ENCODE measurements at regions not wholly inside any gene's neighbourhood (a gene's known extent, or its start where the extent isn't known, plus 50 kb on each side); places are given as distances from the start of the nearest gene placed in this dataset.

GRCh38 chr6:19342616-19343015 lies 494.6 kb upstream of the ID4 start:
- no peaks in the 10 kb centered on the region for H3K36me3 ChIP-seq (ENCODE audit: low read depth)
- DNase-seq (ENCODE audit: low spot score) (no peak), ATAC-seq (ENCODE audit: low read depth) (no peak)
- no peaks in the 10 kb centered on the region for H3K9me3 ChIP-seq (ENCODE audit: severe bottlenecking)
- H3K27me3 ChIP-seq (ENCODE audit: insufficient read depth, poor library complexity, severe bottlenecking) = no peaks in the 10 kb centered on the region
- no peak overlapping the region for H3K4me3 ChIP-seq (ENCODE audit: severe bottlenecking)
- no peak for TF ChIP-seq CTCF (IDR thresholded peaks at IDR 0.05; ENCODE audit: poor library complexity, severe bottlenecking)
- H3K27ac ChIP-seq (ENCODE audit: poor library complexity, severe bottlenecking) = no peak overlapping the region
- H3K4me1 ChIP-seq (ENCODE audit: insufficient read depth, poor library complexity, severe bottlenecking) = no peaks in the 10 kb centered on the region

GRCh38 chr6:19349429-19349828 lies 487.7 kb upstream of the ID4 start:
- ATAC-seq (ENCODE audit: low read depth) (no peak), DNase-seq (ENCODE audit: low spot score) (no peak)
- Histone ChIP-seq H3K4me3 (ENCODE audit: severe bottlenecking) (no peak overlapping the region), H3K9me3 (ENCODE audit: severe bottlenecking) (no peaks in the 10 kb centered on the region), H3K27ac (ENCODE audit: poor library complexity, severe bottlenecking) (no peak overlapping the region), H3K4me1 (ENCODE audit: insufficient read depth, poor library complexity, severe bottlenecking) (no peaks in the 10 kb centered on the region), H3K27me3 (ENCODE audit: insufficient read depth, poor library complexity, severe bottlenecking) (no peaks in the 10 kb centered on the region), H3K36me3 (ENCODE audit: low read depth) (no peaks in the 10 kb centered on the region)
- no peak for TF ChIP-seq CTCF (IDR thresholded peaks at IDR 0.05; ENCODE audit: poor library complexity, severe bottlenecking)

GRCh38 chr6:19354181-19354580 lies 483.0 kb upstream of the ID4 start:
- no peaks in the 10 kb centered on the region for H3K27me3 ChIP-seq (ENCODE audit: insufficient read depth, poor library complexity, severe bottlenecking)
- no peak for ATAC-seq (ENCODE audit: low read depth)

GRCh38 chr6:19356692-19357091 lies 480.5 kb upstream of the ID4 start:
- H3K4me3 ChIP-seq (ENCODE audit: severe bottlenecking) = no peak overlapping the region
- H3K9me3 ChIP-seq (ENCODE audit: severe bottlenecking) = no peaks in the 10 kb centered on the region
- no peaks in the 10 kb centered on the region for H3K4me1 ChIP-seq (ENCODE audit: insufficient read depth, poor library complexity, severe bottlenecking)
- TF ChIP-seq CTCF (IDR thresholded peaks at IDR 0.05; ENCODE audit: poor library complexity, severe bottlenecking) = no peak
- ATAC-seq (ENCODE audit: low read depth) (no peak), DNase-seq (ENCODE audit: low spot score) (no peak)
- no peak overlapping the region for H3K27ac ChIP-seq (ENCODE audit: poor library complexity, severe bottlenecking)
- no peaks in the 10 kb centered on the region for H3K36me3 ChIP-seq (ENCODE audit: low read depth)
- no peaks in the 10 kb centered on the region for H3K27me3 ChIP-seq (ENCODE audit: insufficient read depth, poor library complexity, severe bottlenecking)

More at GRCh38 chr6:19354181-19354580, 483.0 kb upstream of the ID4 start:
- DNase-seq (ENCODE audit: low spot score) = no peak
- Histone ChIP-seq H3K4me1 (ENCODE audit: insufficient read depth, poor library complexity, severe bottlenecking) (no peaks in the 10 kb centered on the region), H3K4me3 (ENCODE audit: severe bottlenecking) (no peak overlapping the region), H3K36me3 (ENCODE audit: low read depth) (no peaks in the 10 kb centered on the region), H3K9me3 (ENCODE audit: severe bottlenecking) (no peaks in the 10 kb centered on the region), H3K27ac (ENCODE audit: poor library complexity, severe bottlenecking) (no peak overlapping the region)
- TF ChIP-seq CTCF (IDR thresholded peaks at IDR 0.05; ENCODE audit: poor library complexity, severe bottlenecking) = no peak

- no peak overlapping the region for H3K27ac ChIP-seq (ENCODE audit: poor library complexity, severe bottlenecking)
- H3K36me3 ChIP-seq (ENCODE audit: low read depth) = no peaks in the 10 kb centered on the region
- no peaks in the 10 kb centered on the region for H3K27me3 ChIP-seq (ENCODE audit: insufficient read depth, poor library complexity, severe bottlenecking)
- H3K9me3 ChIP-seq (ENCODE audit: severe bottlenecking) = no peaks in the 10 kb centered on the region
- no peaks in the 10 kb centered on the region for H3K4me1 ChIP-seq (ENCODE audit: insufficient read depth, poor library complexity, severe bottlenecking)
- DNase-seq (ENCODE audit: low spot score) (no peak), ATAC-seq (ENCODE audit: low read depth) (no peak)
- TF ChIP-seq CTCF (IDR thresholded peaks at IDR 0.05; ENCODE audit: poor library complexity, severe bottlenecking) = no peak
- H3K4me3 ChIP-seq (ENCODE audit: severe bottlenecking) = no peak overlapping the region
These were observed 474.8 kb upstream of the ID4 start for GRCh38 chr6:19362396-19362795.

All from RWPE2 (cell line).